Suprapubic skin (tissue), 3 donors: ENCODE measurements at regions not wholly inside any gene's neighbourhood (a gene's known extent, or its start where the extent isn't known, plus 50 kb on each side); places are given as distances from the start of the nearest gene placed in this dataset.

Experiments used
- POLR2A ChIP-seq, 2 donors: fragments of 450-650 bp; IDR thresholded peaks; one replicate each; pipeline ENCODE4 v1.6.1; 2017; ENCODE audit warnings: antibody characterized with exemption in 2 of 2, mild to moderate bottlenecking in 2 of 2, moderate library complexity in 2 of 2
- TF ChIP-seq, protein P1 (sequence below), 2 donors: fragments of 200-600 bp in 1 of 2; fragments of 450-650 bp in 1 of 2; sonication (generic) in 1 of 2; IDR thresholded peaks; one replicate each; pipeline ENCODE4 v1.5.1; 2016 to 2019; ENCODE audit warnings: antibody characterized with exemption in 2 of 2, mild to moderate bottlenecking in 1 of 2, moderate library complexity in 1 of 2

DNA sequence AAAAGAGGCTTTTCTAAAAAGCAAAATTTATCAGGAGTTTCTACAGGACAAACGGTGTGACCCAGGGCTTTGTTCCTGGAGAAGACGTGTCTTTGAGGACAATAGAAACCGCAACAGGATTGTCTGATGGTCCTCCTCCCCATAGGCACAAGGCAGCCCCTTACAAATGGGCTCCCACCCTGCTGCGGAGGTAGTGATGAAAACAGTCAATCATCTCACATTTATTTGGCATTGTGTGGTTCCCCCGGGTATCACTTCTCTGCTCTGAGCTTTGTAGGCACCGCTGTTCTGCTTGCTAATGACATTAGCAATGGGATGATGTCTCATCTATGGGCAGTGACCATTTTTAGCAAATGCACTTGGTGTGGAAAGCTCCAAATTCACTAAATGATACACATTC is 155.5 kb upstream of the TMPO start:
- TF ChIP-seq, protein P1, sequence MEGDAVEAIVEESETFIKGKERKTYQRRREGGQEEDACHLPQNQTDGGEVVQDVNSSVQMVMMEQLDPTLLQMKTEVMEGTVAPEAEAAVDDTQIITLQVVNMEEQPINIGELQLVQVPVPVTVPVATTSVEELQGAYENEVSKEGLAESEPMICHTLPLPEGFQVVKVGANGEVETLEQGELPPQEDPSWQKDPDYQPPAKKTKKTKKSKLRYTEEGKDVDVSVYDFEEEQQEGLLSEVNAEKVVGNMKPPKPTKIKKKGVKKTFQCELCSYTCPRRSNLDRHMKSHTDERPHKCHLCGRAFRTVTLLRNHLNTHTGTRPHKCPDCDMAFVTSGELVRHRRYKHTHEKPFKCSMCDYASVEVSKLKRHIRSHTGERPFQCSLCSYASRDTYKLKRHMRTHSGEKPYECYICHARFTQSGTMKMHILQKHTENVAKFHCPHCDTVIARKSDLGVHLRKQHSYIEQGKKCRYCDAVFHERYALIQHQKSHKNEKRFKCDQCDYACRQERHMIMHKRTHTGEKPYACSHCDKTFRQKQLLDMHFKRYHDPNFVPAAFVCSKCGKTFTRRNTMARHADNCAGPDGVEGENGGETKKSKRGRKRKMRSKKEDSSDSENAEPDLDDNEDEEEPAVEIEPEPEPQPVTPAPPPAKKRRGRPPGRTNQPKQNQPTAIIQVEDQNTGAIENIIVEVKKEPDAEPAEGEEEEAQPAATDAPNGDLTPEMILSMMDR (IDR thresholded peaks at IDR 0.05): no peak
- no peak for TF ChIP-seq POLR2A (IDR thresholded peaks at IDR 0.05)
